Gastrocnemius medialis (tissue), 4 donors: ENCODE measurements at regions not wholly inside any gene's neighbourhood (a gene's known extent, or its start where the extent isn't known, plus 50 kb on each side); places are given as distances from the start of the nearest gene placed in this dataset.

ENCODE experiments used
- ATAC-seq, 2 donors: fragments of 150-250 bp; one replicate each; pipeline ENCODE4 v1.9.1; 2016
- DNase-seq, 2 donors: peaks; one replicate each; pipeline ENCODE4 v3.0.0-alpha.2; 2019
- H3K27ac ChIP-seq, 4 donors: fragments of 200-600 bp; sonication (generic); 1 replicate in 1 of 4; 2 replicates in 3 of 4; pipeline ENCODE4 v1.5.1; 2016 to 2018; ENCODE audit warnings: mild to moderate bottlenecking in 2 of 4, moderate library complexity in 1 of 4
- H3K27me3 ChIP-seq, 3 donors: fragments of 200-600 bp; sonication (generic) in 2 of 3; 1 replicate in 1 of 3; 2 replicates in 2 of 3; pipeline versions ENCODE4 v1.5.1 to v1.6.0; 2016 to 2019; ENCODE audit warnings: mild to moderate bottlenecking in 1 of 3, moderate library complexity in 1 of 3
- H3K36me3 ChIP-seq, 2 donors: fragments of 200-600 bp; sonication (generic) in 1 of 2; one replicate each; pipeline ENCODE4 v1.5.1; 2017 to 2018
- H3K4me1 ChIP-seq, 2 donors: fragments of 200-600 bp; sonication (generic) in 1 of 2; one replicate each; pipeline ENCODE4 v1.5.1; 2016 to 2017; ENCODE audit warnings: mild to moderate bottlenecking in 2 of 2
- H3K4me3 ChIP-seq, 4 donors: fragments of 200-600 bp; sonication (generic) in 3 of 4; 1 replicate in 1 of 4; 2 replicates in 3 of 4; pipeline ENCODE4 v1.5.1; 2016 to 2019; ENCODE audit warnings: mild to moderate bottlenecking in 2 of 4
- H3K9me3 ChIP-seq, 3 donors: fragments of 200-600 bp; sonication (generic) in 2 of 3; 1 replicate in 1 of 3; 2 replicates in 2 of 3; pipeline ENCODE4 v1.5.1; 2016 to 2019
- CTCF ChIP-seq, 5 experiments: fragments of 450-650 bp in 3 of 5; fragments of 200-600 bp in 2 of 5; sonication (generic) in 2 of 5; IDR thresholded peaks in 4 of 5; conservative IDR thresholded peaks in 1 of 5; 1 replicate in 4 of 5; 2 replicates in 1 of 5; pipeline ENCODE4 v1.5.1; 2016 to 2019; ENCODE audit warnings: antibody characterized with exemption in 5 of 5, mild to moderate bottlenecking in 3 of 5, moderate library complexity in 3 of 5
- POLR2A ChIP-seq, 2 donors: fragments of 450-650 bp; IDR thresholded peaks; one replicate each; pipeline ENCODE4 v1.6.1; 2017; ENCODE audit warnings: antibody characterized with exemption in 2 of 2, mild to moderate bottlenecking in 2 of 2, moderate library complexity in 2 of 2
- in situ Hi-C, 4 donors: fragments of 200-750 bp; cut with MboI; loops; one replicate each; pipeline versions ENCODE4 v1.15.0 to v1.8.0; 2017; ENCODE audit warnings: low sequenced_read_pairs in 4 of 4
- intact Hi-C: fragments of 100-400 bp; cut with DNase I; formaldehyde crosslinking; loops from one replicate; pipeline ENCODE4 v1.15.1; 2023; ENCODE audit warnings: low total_unique reads

- no peaks in the 10 kb centered on the region for H3K27me3 ChIP-seq
- no peak for DNase-seq
- H3K9me3 ChIP-seq = no peaks in the 10 kb centered on the region
- no peak overlapping the region for H3K27ac ChIP-seq
- ATAC-seq = no peak
- H3K4me1 ChIP-seq = no peaks in the 10 kb centered on the region
- intact Hi-C loops = no loop called here
- H3K4me3 ChIP-seq = no peak overlapping the region
- no peaks in the 10 kb centered on the region for H3K36me3 ChIP-seq
- TF ChIP-seq CTCF (IDR thresholded peaks at IDR 0.05 in 4 of 5, conservative IDR thresholded peaks at IDR 0.05 in 1 of 5) (no peak), POLR2A (IDR thresholded peaks at IDR 0.05) (no peak)
- in situ Hi-C loops = no loop called here
These were observed 72.7 kb upstream of the SPOPL start for GRCh38 chr2:138428710-138429440.

DNA sequence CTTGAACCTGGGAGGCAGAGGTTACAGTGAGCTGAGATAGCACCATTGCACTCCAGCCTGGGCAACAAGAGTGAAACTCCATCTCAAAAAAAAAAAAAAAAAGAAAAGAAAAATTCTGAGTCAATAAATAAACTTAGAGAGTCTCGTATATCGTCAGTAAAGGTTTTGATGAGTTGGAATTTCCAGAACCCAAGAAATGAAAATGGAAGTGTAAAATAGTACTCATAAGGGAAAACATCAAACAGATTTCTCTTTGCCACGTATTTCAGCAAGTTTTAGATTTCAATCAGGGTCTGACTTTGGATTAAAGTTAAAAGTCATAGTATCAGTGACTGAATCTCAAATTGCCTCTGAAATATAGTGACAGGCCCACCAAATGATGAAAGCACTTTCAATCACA lies 71.4 kb upstream of the SPOPL start:
- Histone ChIP-seq H3K27me3 (no peaks in the 10 kb centered on the region), H3K36me3 (no peaks in the 10 kb centered on the region), H3K27ac (no peak overlapping the region), H3K4me1 (no peaks in the 10 kb centered on the region), H3K9me3 (no peaks in the 10 kb centered on the region), H3K4me3 (no peak overlapping the region)
- DNase-seq (no peak), ATAC-seq (no peak)
- intact Hi-C loops = no loop called here
- TF ChIP-seq POLR2A (IDR thresholded peaks at IDR 0.05) = no peak
- TF ChIP-seq CTCF (IDR thresholded peaks at IDR 0.05 in 4 of 5, conservative IDR thresholded peaks at IDR 0.05 in 1 of 5) = no peak
- in situ Hi-C loops = no loop called here

- intact Hi-C loops = no loop called here
These were observed 68.6 kb upstream of the SPOPL start for GRCh38 chr2:138432971-138433370.

GRCh38 chr2:138433995-138434951 lies 67.3 kb upstream of the SPOPL start:
- intact Hi-C loops = no loop called here
- Histone ChIP-seq H3K4me3 (no peak overlapping the region), H3K9me3 (no peaks in the 10 kb centered on the region), H3K27me3 (no peaks in the 10 kb centered on the region), H3K27ac (no peak overlapping the region), H3K36me3 (no peaks in the 10 kb centered on the region), H3K4me1 (no peaks in the 10 kb centered on the region)
- TF ChIP-seq POLR2A (IDR thresholded peaks at IDR 0.05) (no peak), CTCF (IDR thresholded peaks at IDR 0.05 in 4 of 5, conservative IDR thresholded peaks at IDR 0.05 in 1 of 5) (no peak)
- no peak for DNase-seq
- no peak for ATAC-seq
- in situ Hi-C loops = no loop called here

More at GRCh38 chr2:138432971-138433370, 68.6 kb upstream of the SPOPL start:
- in situ Hi-C loops = no loop called here
- H3K4me3 ChIP-seq = no peak overlapping the region
- H3K27me3 ChIP-seq = no peaks in the 10 kb centered on the region
- TF ChIP-seq CTCF (IDR thresholded peaks at IDR 0.05 in 4 of 5, conservative IDR thresholded peaks at IDR 0.05 in 1 of 5) (no peak), POLR2A (IDR thresholded peaks at IDR 0.05) (no peak)
- no peak for ATAC-seq
- DNase-seq = no peak
- H3K4me1 ChIP-seq = no peaks in the 10 kb centered on the region
- no peak overlapping the region for H3K27ac ChIP-seq
- no peaks in the 10 kb centered on the region for H3K36me3 ChIP-seq
- H3K9me3 ChIP-seq = no peaks in the 10 kb centered on the region
